ENCODE measurements at regions not wholly inside any gene's neighbourhood (a gene's known extent, or its start where the extent isn't known, plus 50 kb on each side); places are given as distances from the start of the nearest gene placed in this dataset.

DNA sequence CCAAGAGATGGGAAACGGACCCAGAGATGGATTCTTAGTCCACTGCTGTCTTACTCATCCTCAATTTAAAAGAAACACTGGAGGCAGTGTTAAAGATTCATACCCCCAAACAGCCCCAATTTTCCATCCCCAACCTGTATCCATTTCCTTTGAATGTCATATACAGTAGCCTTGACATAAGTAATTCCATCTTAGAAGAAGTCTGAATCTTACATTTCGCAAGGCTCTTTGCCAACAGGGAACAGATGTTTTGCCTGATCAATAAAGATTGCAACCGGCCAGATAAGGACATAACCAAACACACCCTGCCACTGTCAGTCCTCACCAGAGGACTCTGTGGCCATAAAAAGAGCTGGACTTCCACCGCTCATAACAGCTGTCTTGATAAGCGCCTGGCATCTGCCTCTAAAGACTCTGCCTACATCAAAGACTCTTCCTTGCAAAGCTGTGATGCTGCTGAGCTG lies 59.0 kb upstream of the MED9 start:
- TF ChIP-seq, protein P1, sequence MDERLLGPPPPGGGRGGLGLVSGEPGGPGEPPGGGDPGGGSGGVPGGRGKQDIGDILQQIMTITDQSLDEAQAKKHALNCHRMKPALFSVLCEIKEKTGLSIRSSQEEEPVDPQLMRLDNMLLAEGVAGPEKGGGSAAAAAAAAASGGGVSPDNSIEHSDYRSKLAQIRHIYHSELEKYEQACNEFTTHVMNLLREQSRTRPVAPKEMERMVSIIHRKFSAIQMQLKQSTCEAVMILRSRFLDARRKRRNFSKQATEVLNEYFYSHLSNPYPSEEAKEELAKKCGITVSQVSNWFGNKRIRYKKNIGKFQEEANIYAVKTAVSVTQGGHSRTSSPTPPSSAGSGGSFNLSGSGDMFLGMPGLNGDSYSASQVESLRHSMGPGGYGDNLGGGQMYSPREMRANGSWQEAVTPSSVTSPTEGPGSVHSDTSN (CRISPR knock-in tag; IDR thresholded peaks at IDR 0.05), result no peak
- TF ChIP-seq, protein P2, sequence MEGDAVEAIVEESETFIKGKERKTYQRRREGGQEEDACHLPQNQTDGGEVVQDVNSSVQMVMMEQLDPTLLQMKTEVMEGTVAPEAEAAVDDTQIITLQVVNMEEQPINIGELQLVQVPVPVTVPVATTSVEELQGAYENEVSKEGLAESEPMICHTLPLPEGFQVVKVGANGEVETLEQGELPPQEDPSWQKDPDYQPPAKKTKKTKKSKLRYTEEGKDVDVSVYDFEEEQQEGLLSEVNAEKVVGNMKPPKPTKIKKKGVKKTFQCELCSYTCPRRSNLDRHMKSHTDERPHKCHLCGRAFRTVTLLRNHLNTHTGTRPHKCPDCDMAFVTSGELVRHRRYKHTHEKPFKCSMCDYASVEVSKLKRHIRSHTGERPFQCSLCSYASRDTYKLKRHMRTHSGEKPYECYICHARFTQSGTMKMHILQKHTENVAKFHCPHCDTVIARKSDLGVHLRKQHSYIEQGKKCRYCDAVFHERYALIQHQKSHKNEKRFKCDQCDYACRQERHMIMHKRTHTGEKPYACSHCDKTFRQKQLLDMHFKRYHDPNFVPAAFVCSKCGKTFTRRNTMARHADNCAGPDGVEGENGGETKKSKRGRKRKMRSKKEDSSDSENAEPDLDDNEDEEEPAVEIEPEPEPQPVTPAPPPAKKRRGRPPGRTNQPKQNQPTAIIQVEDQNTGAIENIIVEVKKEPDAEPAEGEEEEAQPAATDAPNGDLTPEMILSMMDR (CRISPR knock-in tag; IDR thresholded peaks at IDR 0.05), result no peak
- TF ChIP-seq, protein P3, sequence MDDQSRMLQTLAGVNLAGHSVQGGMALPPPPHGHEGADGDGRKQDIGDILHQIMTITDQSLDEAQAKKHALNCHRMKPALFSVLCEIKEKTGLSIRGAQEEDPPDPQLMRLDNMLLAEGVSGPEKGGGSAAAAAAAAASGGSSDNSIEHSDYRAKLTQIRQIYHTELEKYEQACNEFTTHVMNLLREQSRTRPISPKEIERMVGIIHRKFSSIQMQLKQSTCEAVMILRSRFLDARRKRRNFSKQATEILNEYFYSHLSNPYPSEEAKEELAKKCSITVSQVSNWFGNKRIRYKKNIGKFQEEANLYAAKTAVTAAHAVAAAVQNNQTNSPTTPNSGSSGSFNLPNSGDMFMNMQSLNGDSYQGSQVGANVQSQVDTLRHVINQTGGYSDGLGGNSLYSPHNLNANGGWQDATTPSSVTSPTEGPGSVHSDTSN (CRISPR knock-in tag; IDR thresholded peaks at IDR 0.05; ENCODE audit: borderline replicate concordance), result no peak
